GM12875 (cell line): ENCODE measurements at regions not wholly inside any gene's neighbourhood (a gene's known extent, or its start where the extent isn't known, plus 50 kb on each side); places are given as distances from the start of the nearest gene placed in this dataset.
"Not testable (repeated sequence)": the region's sequence is repeated elsewhere in the genome, so short reads cannot be mapped to it uniquely, and the experiment has no call there.

ENCODE experiments used
- H3K4me3 ChIP-seq: one replicate; pipeline ENCODE4 v1.5.1; 2011; ENCODE audit warnings: low read depth, low read length, control low read depth
- TF ChIP-seq, protein P1 (sequence below): IDR thresholded peaks from 2 replicates; pipeline ENCODE4 v1.5.1; 2011; ENCODE audit warnings: low read depth, mild to moderate bottlenecking, control low read depth, inconsistent platforms, low read length, moderate library complexity, borderline replicate concordance; ENCODE audit not compliant: insufficient read depth

DNA sequence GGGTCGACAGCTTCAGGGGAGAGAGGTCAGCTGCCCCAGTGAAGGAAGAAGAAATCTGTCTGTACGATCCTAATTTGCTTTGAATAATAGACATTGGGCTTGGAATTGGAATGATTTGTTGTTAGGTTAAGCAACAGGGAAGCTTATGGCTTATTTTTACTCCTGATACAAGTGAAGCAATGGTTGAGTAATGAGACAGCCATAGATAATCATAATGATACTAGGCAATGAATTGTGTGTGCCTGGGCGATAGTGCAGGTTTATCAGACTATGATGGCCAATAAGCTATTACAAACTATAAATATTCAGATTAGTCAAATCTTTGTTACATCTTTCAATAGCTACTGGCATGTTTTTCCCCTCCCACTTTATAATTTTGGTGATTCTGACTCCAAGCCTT lies 140.9 kb upstream of the CDIN1 start:
- TF ChIP-seq, protein P1, sequence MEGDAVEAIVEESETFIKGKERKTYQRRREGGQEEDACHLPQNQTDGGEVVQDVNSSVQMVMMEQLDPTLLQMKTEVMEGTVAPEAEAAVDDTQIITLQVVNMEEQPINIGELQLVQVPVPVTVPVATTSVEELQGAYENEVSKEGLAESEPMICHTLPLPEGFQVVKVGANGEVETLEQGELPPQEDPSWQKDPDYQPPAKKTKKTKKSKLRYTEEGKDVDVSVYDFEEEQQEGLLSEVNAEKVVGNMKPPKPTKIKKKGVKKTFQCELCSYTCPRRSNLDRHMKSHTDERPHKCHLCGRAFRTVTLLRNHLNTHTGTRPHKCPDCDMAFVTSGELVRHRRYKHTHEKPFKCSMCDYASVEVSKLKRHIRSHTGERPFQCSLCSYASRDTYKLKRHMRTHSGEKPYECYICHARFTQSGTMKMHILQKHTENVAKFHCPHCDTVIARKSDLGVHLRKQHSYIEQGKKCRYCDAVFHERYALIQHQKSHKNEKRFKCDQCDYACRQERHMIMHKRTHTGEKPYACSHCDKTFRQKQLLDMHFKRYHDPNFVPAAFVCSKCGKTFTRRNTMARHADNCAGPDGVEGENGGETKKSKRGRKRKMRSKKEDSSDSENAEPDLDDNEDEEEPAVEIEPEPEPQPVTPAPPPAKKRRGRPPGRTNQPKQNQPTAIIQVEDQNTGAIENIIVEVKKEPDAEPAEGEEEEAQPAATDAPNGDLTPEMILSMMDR: no peak
- H3K4me3 ChIP-seq: no peak overlapping the region

DNA sequence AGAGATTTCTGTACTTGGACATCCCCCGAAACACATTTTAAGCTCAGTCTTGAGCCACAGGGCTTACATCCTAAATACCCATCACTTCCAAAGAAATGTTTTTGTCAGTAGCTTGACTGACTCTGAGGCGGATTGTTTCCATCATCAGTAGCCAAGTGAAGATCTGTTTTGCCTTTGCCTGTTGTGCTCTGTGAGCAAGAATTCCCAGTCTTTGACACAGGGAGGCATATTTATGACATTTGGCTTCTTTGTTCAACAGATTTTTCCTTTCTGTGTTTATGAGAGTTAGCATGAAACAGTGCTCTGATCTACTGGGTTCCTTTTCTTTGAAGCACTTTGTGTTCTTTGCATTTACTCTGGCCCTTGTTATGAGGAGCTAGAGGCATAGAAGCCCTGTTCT lies 132.1 kb upstream of the CDIN1 start:
- TF ChIP-seq, protein P1: no peak
- H3K4me3 ChIP-seq: no peak overlapping the region

DNA sequence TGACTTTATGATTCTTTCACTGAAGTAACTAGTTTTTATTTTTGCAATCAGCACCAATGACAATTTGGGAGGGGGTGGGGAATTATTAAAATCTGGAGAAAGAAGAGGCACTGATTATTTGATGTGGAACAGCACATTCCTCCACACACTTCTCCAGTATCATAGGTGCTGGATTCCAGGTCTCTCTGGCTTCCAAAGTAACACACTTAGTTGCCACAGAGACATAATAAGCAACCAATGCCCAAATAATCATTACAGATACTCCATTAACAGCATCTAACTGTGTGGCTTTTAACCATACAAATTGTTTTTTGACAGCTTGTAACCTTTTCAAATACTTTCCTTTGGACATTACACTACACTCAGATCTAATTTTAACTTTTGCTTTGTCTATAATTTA lies 131.0 kb upstream of the CDIN1 start:
- no peak overlapping the region for H3K4me3 ChIP-seq
- TF ChIP-seq, protein P1: no peak

DNA sequence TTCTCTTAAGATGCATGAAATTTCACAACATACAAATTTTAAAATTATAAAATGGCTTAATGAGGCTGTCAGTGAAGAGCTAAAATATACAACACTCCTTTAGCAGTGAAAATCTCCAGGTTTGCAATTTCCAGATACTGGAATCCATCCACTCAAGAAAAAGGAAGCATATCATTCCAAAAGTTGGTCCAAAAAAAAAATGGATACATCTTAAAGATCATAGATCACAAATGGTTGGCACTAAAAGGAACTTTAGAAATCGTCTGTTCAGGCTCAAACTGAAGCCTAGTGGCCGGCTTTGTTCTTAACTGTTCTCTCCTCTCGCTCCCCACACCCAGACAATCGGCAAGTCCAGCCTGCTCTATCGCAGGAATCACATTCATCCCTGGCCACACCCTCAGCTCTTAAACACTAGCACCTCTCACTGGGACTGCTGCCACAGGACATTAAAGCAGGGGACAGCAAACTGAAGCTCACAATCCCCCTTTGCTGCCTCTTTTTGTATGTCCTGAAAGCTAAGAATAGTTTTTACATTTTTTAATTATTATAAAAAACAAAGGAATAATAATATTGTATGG lies 130.3 kb upstream of the CDIN1 start:
- TF ChIP-seq, protein P1: no peak
- no peak overlapping the region for H3K4me3 ChIP-seq

DNA sequence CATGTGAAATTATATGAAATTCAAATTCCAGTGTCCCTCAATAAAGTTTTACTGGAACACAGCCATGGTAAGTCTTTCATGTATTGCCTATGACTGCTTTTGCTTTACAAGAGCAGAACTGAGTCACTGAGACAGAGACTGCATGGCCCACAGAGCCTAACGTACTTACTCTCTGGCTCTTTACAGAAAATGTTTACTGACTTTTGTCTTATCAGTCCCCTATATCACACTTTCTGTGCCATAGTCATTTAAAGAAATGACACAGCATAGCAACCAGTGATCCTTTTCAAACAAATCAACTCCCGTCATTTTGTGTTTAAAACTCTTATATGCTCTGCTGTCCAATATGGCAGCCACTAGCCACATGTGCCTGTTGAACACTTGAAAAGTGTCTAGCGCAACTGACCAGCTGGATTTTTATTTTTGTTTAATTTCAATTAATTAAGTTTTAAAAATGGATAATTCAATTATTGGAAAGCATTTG lies 129.7 kb upstream of the CDIN1 start:
- TF ChIP-seq, protein P1: no peak
- H3K4me3 ChIP-seq: no peak overlapping the region

DNA sequence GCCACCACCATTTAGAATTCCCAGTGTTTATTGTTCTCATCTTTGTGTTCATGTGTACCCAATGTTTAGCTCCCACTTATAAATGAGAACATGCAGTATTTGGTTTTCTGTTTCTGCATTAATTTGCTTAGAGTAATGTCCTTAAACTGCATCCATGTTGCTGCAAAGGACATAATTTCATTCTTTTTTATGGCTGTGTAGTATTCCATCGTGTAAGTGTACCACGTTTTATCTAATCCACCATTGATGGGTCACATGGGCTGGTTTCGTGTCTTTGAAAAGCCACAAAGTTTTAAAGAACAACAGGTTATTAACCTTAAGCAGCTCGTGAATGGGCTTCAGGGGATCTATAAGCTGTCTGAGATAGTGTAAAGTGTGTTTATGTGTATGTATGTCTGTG lies 125.2 kb upstream of the CDIN1 start:
- H3K4me3 ChIP-seq: not testable (repeated sequence)

DNA sequence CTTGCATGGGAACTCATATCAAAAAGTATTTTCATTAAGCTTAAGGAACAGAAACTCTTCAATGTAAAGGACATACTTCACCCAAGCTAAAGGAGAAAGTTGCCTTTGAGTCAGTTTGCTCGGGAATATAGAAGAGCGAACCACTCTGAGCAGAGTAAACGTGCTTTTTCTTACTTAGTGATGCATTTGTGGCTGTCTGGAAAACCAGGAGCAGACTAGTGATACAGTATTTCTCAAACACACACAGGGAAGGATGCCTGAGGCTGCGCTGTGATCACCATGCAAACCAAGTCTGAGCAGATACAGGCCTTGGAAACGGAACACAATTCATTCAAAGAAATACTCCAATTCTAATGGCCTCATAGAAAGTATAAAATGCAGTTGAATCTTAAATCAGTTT lies 121.0 kb upstream of the CDIN1 start:
- TF ChIP-seq, protein P1: no peak
- H3K4me3 ChIP-seq: no peak overlapping the region

DNA sequence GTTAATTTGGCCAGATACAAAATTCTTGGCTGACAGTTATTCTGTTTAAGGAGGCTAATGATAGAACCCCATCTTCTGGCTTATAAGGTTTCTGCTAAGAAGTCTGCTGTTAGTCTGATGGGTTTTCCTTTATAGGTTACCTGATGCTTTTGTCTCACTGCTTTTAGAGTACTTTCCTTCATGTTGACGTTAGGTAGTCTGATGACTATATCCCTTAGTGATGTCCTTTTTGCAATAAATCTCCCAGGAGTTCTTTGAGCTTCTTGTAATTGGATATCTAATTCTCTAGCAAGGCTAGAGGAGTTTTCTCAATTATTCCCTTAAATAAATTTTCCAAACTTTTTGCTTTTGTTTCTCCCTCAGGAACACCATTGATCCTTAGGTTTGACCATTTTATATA lies 114.1 kb upstream of the CDIN1 start:
- TF ChIP-seq, protein P1: no peak
- H3K4me3 ChIP-seq: no peak overlapping the region
